ENCODE measurements at regions not wholly inside any gene's neighbourhood (a gene's known extent, or its start where the extent isn't known, plus 50 kb on each side); places are given as distances from the start of the nearest gene placed in this dataset.

- no peak for DNase-seq (ENCODE audit: low read depth)
- TF ChIP-seq CTCF (conservative IDR thresholded peaks at IDR 0.05; ENCODE audit: control insufficient read depth, insufficient read depth, low read depth, low read length), result no peak
- no peak overlapping the region for H3K4me3 ChIP-seq (ENCODE audit: control insufficient read depth, low read depth, low read length)
Observed at GRCh38 chr17:11049539-11049938, 191.5 kb upstream of the SHISA6 start.

- TF ChIP-seq CTCF (conservative IDR thresholded peaks at IDR 0.05; ENCODE audit: control insufficient read depth, insufficient read depth, low read depth, low read length), result no peak
- no peak for DNase-seq (ENCODE audit: low read depth)
- H3K4me3 ChIP-seq (ENCODE audit: control insufficient read depth, low read depth, low read length), result no peak overlapping the region
Observed at GRCh38 chr17:11047228-11047627, 193.8 kb upstream of the SHISA6 start.

- H3K4me3 ChIP-seq (ENCODE audit: control insufficient read depth, low read depth, low read length), result no peak overlapping the region
- no peak for DNase-seq (ENCODE audit: low read depth)
- no peak for TF ChIP-seq CTCF (conservative IDR thresholded peaks at IDR 0.05; ENCODE audit: control insufficient read depth, insufficient read depth, low read depth, low read length)
Observed at GRCh38 chr17:11039342-11039741, 201.5 kb upstream of the PIRT start.

DNA sequence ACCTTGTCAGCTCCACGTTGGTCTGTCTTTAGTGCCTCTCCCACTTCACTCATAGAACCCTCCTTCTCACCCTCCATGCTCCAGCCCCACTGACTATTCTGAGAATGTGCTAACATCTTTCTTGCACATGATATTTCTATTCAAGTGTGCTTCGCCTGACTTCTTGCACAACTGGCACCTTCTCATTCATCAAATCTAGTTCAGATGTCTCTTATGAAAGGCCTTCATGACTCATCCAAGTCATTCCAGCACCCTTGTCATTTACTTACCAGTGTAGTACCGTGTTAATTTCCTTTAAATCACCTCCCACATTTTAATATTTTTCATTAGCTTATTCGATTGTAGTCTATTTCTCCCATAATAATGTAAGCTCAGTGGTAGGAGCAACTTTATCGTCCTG lies 197.8 kb upstream of the PIRT start:
- no peak overlapping the region for H3K4me3 ChIP-seq (ENCODE audit: control insufficient read depth, low read depth, low read length)
- no peak for DNase-seq (ENCODE audit: low read depth)
- TF ChIP-seq CTCF (conservative IDR thresholded peaks at IDR 0.05; ENCODE audit: control insufficient read depth, insufficient read depth, low read depth, low read length), result no peak

- H3K4me3 ChIP-seq (ENCODE audit: control insufficient read depth, low read depth, low read length), result no peak overlapping the region
- no peak for TF ChIP-seq CTCF (conservative IDR thresholded peaks at IDR 0.05; ENCODE audit: control insufficient read depth, insufficient read depth, low read depth, low read length)
- DNase-seq (ENCODE audit: low read depth), result no peak
Observed at GRCh38 chr17:11031787-11032186, 193.9 kb upstream of the PIRT start.

GRCh38 chr17:11029791-11030190 lies 191.9 kb upstream of the PIRT start:
- DNase-seq (ENCODE audit: low read depth), result no peak
- no peak overlapping the region for H3K4me3 ChIP-seq (ENCODE audit: control insufficient read depth, low read depth, low read length)
- TF ChIP-seq CTCF (conservative IDR thresholded peaks at IDR 0.05; ENCODE audit: control insufficient read depth, insufficient read depth, low read depth, low read length), result no peak

GRCh38 chr17:11028349-11028748 lies 190.5 kb upstream of the PIRT start:
- no peak overlapping the region for H3K4me3 ChIP-seq (ENCODE audit: control insufficient read depth, low read depth, low read length)
- DNase-seq (ENCODE audit: low read depth), result no peak
- no peak for TF ChIP-seq CTCF (conservative IDR thresholded peaks at IDR 0.05; ENCODE audit: control insufficient read depth, insufficient read depth, low read depth, low read length)

Measured in fibroblast of mammary gland (primary cell).